Fibroblast of the aortic adventitia (primary cell): ENCODE measurements at regions not wholly inside any gene's neighbourhood (a gene's known extent, or its start where the extent isn't known, plus 50 kb on each side); places are given as distances from the start of the nearest gene placed in this dataset.
A peak's percentile ranks its signal among the peaks of the same experiment; 100 is the strongest.

Source experiments
- DNase-seq: peaks from one replicate; pipeline ENCODE4 v3.0.0-alpha.2; 2010; ENCODE audit warnings: low read depth
- H3K4me3 ChIP-seq: 2 replicates; pipeline ENCODE4 v1.5.1; 2011; ENCODE audit warnings: low read depth, mild to moderate bottlenecking, control low read depth, low read length, moderate library complexity
- CTCF ChIP-seq: IDR thresholded peaks from 2 replicates; pipeline ENCODE4 v1.5.1; 2011; ENCODE audit warnings: mild to moderate bottlenecking, low read length, control low read depth, inconsistent platforms; ENCODE audit not compliant: insufficient read depth

- no peak for TF ChIP-seq CTCF
- no peak overlapping the region for H3K4me3 ChIP-seq
- no peak for DNase-seq
Measured at GRCh38 chr21:35156293-35157278, 107.5 kb upstream of the RUNX1 start.

- TF ChIP-seq CTCF: no peak
- DNase-seq: no peak
Measured at GRCh38 chr21:35154788-35155187, 105.7 kb upstream of the RUNX1 start.

DNA sequence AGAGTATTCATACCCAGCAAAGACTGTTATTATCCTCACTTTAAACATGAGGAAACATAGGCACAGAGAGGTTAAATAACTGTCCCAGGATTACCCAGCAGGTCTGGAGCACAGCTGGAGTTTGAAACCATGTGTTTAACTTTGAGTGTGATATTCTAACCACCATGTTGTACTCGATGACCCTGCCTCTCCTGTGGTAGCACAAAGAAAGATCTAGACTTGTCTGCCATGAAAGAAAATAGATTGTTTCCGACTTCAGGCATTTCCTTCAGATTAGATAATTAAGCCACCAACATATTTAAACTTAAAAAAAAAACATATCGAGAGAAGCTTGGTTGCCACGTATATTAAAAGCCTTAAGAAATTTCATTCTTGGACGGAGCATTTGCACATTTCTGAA is 104.6 kb upstream of the RUNX1 start:
- DNase-seq: no peak
- H3K4me3 ChIP-seq: no peak overlapping the region
- TF ChIP-seq CTCF: no peak

More at GRCh38 chr21:35154788-35155187, 105.7 kb upstream of the RUNX1 start:
- no peak overlapping the region for H3K4me3 ChIP-seq

DNA sequence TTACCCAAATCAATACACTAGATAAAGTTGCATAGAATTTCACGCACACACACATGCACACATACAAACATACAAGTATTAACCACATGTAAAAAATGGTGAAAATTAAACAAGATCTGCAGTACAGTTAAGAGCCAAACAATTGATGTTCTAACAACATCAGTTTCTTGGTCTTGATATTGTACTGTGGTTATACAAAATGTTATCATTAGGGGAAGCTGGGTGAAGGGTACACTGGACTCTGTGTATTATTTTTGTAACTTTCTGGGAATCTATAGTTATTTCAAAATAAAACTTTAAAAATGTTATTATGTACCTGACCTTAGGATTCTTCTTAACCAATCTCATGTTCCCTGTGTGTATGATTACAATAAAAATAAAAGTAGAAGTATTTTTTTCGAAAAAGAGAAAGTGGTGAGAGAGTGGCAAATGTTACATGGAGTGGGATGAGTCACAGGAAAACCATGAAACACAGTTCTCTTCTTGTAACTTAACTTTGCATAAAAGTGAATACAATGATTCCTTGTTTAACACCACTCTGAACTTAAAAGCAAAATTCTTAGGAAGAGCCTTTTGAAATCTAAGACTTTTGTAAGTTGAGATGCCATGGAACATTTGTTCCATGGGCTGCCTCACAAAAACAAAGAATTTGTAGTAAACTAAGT is 101.6 kb upstream of the RUNX1 start:
- H3K4me3 ChIP-seq: no peak overlapping the region
- DNase-seq: peak; percentile 51
- no peak for TF ChIP-seq CTCF

GRCh38 chr21:35149698-35150097 is 100.6 kb upstream of the RUNX1 start:
- DNase-seq: peak; percentile 55
- no peak overlapping the region for H3K4me3 ChIP-seq
- TF ChIP-seq CTCF: no peak

DNA sequence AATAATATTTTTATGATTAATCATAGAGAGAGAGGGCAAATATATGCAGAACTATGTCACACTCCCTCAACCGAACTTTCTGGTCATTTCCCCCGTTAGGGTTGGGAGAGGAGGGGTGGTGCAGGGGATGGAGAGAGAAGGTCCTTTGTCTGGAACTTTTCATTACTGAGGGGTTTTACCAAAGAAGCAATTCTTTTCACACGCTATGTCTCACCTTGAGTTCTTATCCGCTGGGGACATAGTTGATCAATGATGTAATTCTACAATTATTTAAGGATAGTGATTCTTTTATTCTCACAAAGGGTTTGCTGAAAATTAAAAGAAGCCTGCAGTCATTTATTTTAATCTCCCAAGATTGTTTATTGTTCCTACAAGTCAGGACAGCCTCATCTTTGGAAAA is 98.3 kb upstream of the RUNX1 start:
- no peak for TF ChIP-seq CTCF
- DNase-seq: no peak

More for the DNA sequence above, 98.3 kb upstream of the RUNX1 start:
- H3K4me3 ChIP-seq: no peak overlapping the region
